DND-41 (cell line): ENCODE measurements at regions not wholly inside any gene's neighbourhood (a gene's known extent, or its start where the extent isn't known, plus 50 kb on each side); places are given as distances from the start of the nearest gene placed in this dataset.

Experiments used
- EZH2 ChIP-seq: IDR thresholded peaks from 3 replicates; pipeline ENCODE4 v1.6.1; 2012; ENCODE audit warnings: borderline replicate concordance, low read depth, mild to moderate bottlenecking, moderate library complexity, low read length, inconsistent platforms; ENCODE audit not compliant: severe bottlenecking
- TF ChIP-seq, protein P1 (sequence below): IDR thresholded peaks from 2 replicates; pipeline ENCODE4 v1.5.1; 2012; ENCODE audit warnings: borderline replicate concordance, low read length, moderate library complexity, mild to moderate bottlenecking; ENCODE audit not compliant: poor library complexity, severe bottlenecking; ENCODE audit errors: extremely low read depth

- TF ChIP-seq, protein P1, sequence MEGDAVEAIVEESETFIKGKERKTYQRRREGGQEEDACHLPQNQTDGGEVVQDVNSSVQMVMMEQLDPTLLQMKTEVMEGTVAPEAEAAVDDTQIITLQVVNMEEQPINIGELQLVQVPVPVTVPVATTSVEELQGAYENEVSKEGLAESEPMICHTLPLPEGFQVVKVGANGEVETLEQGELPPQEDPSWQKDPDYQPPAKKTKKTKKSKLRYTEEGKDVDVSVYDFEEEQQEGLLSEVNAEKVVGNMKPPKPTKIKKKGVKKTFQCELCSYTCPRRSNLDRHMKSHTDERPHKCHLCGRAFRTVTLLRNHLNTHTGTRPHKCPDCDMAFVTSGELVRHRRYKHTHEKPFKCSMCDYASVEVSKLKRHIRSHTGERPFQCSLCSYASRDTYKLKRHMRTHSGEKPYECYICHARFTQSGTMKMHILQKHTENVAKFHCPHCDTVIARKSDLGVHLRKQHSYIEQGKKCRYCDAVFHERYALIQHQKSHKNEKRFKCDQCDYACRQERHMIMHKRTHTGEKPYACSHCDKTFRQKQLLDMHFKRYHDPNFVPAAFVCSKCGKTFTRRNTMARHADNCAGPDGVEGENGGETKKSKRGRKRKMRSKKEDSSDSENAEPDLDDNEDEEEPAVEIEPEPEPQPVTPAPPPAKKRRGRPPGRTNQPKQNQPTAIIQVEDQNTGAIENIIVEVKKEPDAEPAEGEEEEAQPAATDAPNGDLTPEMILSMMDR: no peak
- no peak for TF ChIP-seq EZH2
Measured at GRCh38 chr2:147520817-147521216, 324.0 kb upstream of the ACVR2A start.
